A549 (cell line): ENCODE measurements at regions not wholly inside any gene's neighbourhood (a gene's known extent, or its start where the extent isn't known, plus 50 kb on each side); places are given as distances from the start of the nearest gene placed in this dataset.

Experiments used
- ATAC-seq, 2 experiments: fragments of 200-7000 bp in 1 of 2; fragments of >200 bp in 1 of 2; cut with Nextera tagmentation in 1 of 2; cut with Tn5 transposase in 1 of 2; 3 replicates each; pipeline versions ENCODE4 v1.8.0 to v1.9.1; 2018 to 2020; ENCODE audit warnings: mild to moderate bottlenecking in 1 of 2, moderate library complexity in 1 of 2
- CTCF ChIA-PET: fragments of 300-600 bp; sonication (Branson Sonifier 250); formaldehyde crosslinking; extraction: SDS; loops from one replicate; lab custom pipeline; 2021; ENCODE audit warnings: antibody characterized with exemption, inconsistent platforms; lab: Yijun Ruan, JAX
- POLR2A ChIA-PET: fragments of 350-600 bp; formaldehyde crosslinking; extraction: SDS; loops from one replicate; lab custom pipeline; 2021; ENCODE audit warnings: antibody characterized with exemption, inconsistent platforms; lab: Yijun Ruan, JAX
- DNase-seq, 2 experiments: peaks; one replicate each; pipeline versions ENCODE4 v3.0.0 to v3.0.0-alpha.2; 2011 to 2016; ENCODE audit warnings: low read depth in 1 of 2, low spot score in 1 of 2
- FAIRE-seq: peaks from 2 replicates; lab custom pipeline; 2011; peaks lifted over from hg19 to GRCh38; lab: Jason Lieb, UNC
- H3K27ac ChIP-seq, 2 experiments: fragments of >200 bp; sonication (Bioruptor Twin); formaldehyde crosslinking; 3 replicates each; pipeline ENCODE4 v1.5.1; 2016 to 2017
- H3K4me1 ChIP-seq: fragments of >200 bp; sonication (Bioruptor Twin); formaldehyde crosslinking; 3 replicates; pipeline ENCODE4 v1.6.1; 2016
- H3K4me2 ChIP-seq: fragments of >200 bp; sonication (Bioruptor Twin); formaldehyde crosslinking; 3 replicates; pipeline ENCODE4 v1.6.1; 2016
- H3K4me3 ChIP-seq: fragments of >200 bp; sonication (Bioruptor Twin); formaldehyde crosslinking; 3 replicates; pipeline ENCODE4 v1.5.1; 2016
- H3K9me3 ChIP-seq: fragments of >200 bp; sonication (Bioruptor Twin); formaldehyde crosslinking; 3 replicates; pipeline ENCODE4 v1.6.1; 2016
- ATOH8 ChIP-seq: fragments of 250-450 bp; sonication (Bioruptor Pico); IDR thresholded peaks from 2 replicates; pipeline ENCODE4 v1.5.0; 2020; ENCODE audit warnings: low read depth, mild to moderate bottlenecking, moderate library complexity
- BCL3 ChIP-seq: fragments of >200 bp; sonication (Bioruptor Twin); formaldehyde crosslinking; IDR thresholded peaks from 3 replicates; pipeline ENCODE4 v1.6.1; 2016
- CBX2 ChIP-seq: fragments of 200-600 bp; sonication (generic); IDR thresholded peaks from 2 replicates; pipeline ENCODE4 v1.6.1; 2016; ENCODE audit warnings: low read depth, mild to moderate bottlenecking, borderline replicate concordance
- E2F6 ChIP-seq: IDR thresholded peaks from 2 replicates; pipeline ENCODE4 v1.6.1; 2012; ENCODE audit warnings: low read depth, borderline replicate concordance
- EHMT2 ChIP-seq: fragments of 200-600 bp; sonication (generic); IDR thresholded peaks from 2 replicates; pipeline ENCODE4 v1.6.1; 2016; ENCODE audit warnings: antibody characterized with exemption, low read depth, mild to moderate bottlenecking, moderate library complexity
- ELK1 ChIP-seq: fragments of 150-350 bp; IDR thresholded peaks from 2 replicates; pipeline ENCODE4 v1.6.1; 2014; ENCODE audit warnings: low read depth, mild to moderate bottlenecking, low read length
- EP300 ChIP-seq, 2 experiments: fragments of >200 bp; sonication (Bioruptor Twin); formaldehyde crosslinking; IDR thresholded peaks; 2 replicates in 1 of 2; 3 replicates in 1 of 2; pipeline ENCODE4 v1.6.1; 2016 to 2017
- HES2 ChIP-seq: fragments of >200 bp; sonication (Bioruptor Twin); formaldehyde crosslinking; IDR thresholded peaks from 2 replicates; pipeline ENCODE4 v1.6.1; 2016
- HMGXB4 ChIP-seq: fragments of 250-450 bp; sonication (Bioruptor Pico); IDR thresholded peaks from 2 replicates; pipeline ENCODE4 v1.5.0; 2021; ENCODE audit warnings: mild to moderate bottlenecking, moderate library complexity, borderline replicate concordance
- HOXB13 ChIP-seq: fragments of 250-450 bp; sonication (Bioruptor Pico); IDR thresholded peaks from 2 replicates; pipeline ENCODE4 v1.5.0; 2020; ENCODE audit warnings: low read depth, mild to moderate bottlenecking, moderate library complexity
- JUN ChIP-seq, 2 experiments: fragments of >200 bp; sonication (Bioruptor Twin); formaldehyde crosslinking; IDR thresholded peaks; 2 replicates in 1 of 2; 3 replicates in 1 of 2; pipeline ENCODE4 v1.6.1; 2016 to 2017
- MYC ChIP-seq: IDR thresholded peaks from 2 replicates; pipeline ENCODE4 v1.6.1; 2012; ENCODE audit warnings: mild to moderate bottlenecking, inconsistent platforms, low read length, improper control_type of control experiment, borderline replicate concordance
- NPAS2 ChIP-seq: fragments of 250-450 bp; sonication (Bioruptor Pico); IDR thresholded peaks from 2 replicates; pipeline ENCODE4 v1.8.0; 2022; ENCODE audit warnings: mild to moderate bottlenecking, moderate library complexity, borderline replicate concordance
- NR3C1 ChIP-seq: fragments of >200 bp; sonication (Bioruptor Twin); formaldehyde crosslinking; IDR thresholded peaks from 3 replicates; pipeline ENCODE4 v1.6.1; 2017
- POLR2A ChIP-seq: IDR thresholded peaks from 2 replicates; pipeline ENCODE4 v1.6.1; 2012; ENCODE audit warnings: mild to moderate bottlenecking, low read length
- POLR2AphosphoS2 ChIP-seq: conservative IDR thresholded peaks from 2 replicates; pipeline ENCODE4 v1.6.1; 2012; ENCODE audit warnings: low read length, improper control_type of control experiment, inconsistent platforms
- RAD21 ChIP-seq, 2 experiments: fragments of >200 bp in 1 of 2; sonication (Bioruptor Twin) in 1 of 2; formaldehyde crosslinking in 1 of 2; IDR thresholded peaks in 1 of 2; conservative IDR thresholded peaks in 1 of 2; 2 replicates in 1 of 2; 3 replicates in 1 of 2; pipeline ENCODE4 v1.6.1; 2012 to 2018; ENCODE audit warnings: inconsistent platforms in 1 of 2
- REST ChIP-seq: fragments of 200-600 bp; sonication (generic); IDR thresholded peaks from 2 replicates; pipeline ENCODE4 v1.6.1; 2016; ENCODE audit warnings: antibody characterized with exemption, mild to moderate bottlenecking, moderate library complexity
- RNF2 ChIP-seq: fragments of 200-600 bp; sonication (generic); IDR thresholded peaks from 2 replicates; pipeline ENCODE4 v1.6.1; 2016; ENCODE audit warnings: low read depth, mild to moderate bottlenecking, antibody characterized with exemption, moderate library complexity, borderline replicate concordance
- TP53 ChIP-seq: fragments of 250-450 bp; sonication (Bioruptor Pico); IDR thresholded peaks from 2 replicates; pipeline ENCODE4 v1.5.0; 2021; ENCODE audit warnings: mild to moderate bottlenecking, moderate library complexity
- WGBS: methylation state at CpG from one replicate; pipeline ENCODE4 v1.1.6; 2017; ENCODE audit errors: missing lambda C conversion rate; 5-methylcytosine and 5-hydroxymethylcytosine counted together

- no peak overlapping the region for H3K4me3 ChIP-seq
- POLR2A ChIA-PET: no interaction called here
- DNase-seq (no peak), ATAC-seq (no peak), FAIRE-seq (no peak)
- no peaks in the 10 kb centered on the region for H3K4me1 ChIP-seq
- TF ChIP-seq POLR2AphosphoS2: no peak
- H3K4me2 ChIP-seq: no peak overlapping the region
- no peak overlapping the region for H3K27ac ChIP-seq
- CTCF ChIA-PET: no interaction called here
- no peaks in the 10 kb centered on the region for H3K9me3 ChIP-seq
- 22% methylated on average over 5 of the region's 5 CpGs for WGBS
Observed at GRCh38 chr5:52674815-52675545, 112.7 kb upstream of the ITGA1 start.

- FAIRE-seq: no peak
- H3K4me2 ChIP-seq: no peak overlapping the region
- no peak for TF ChIP-seq EP300 (IDR thresholded peaks at IDR 0.05)
- TF ChIP-seq RNF2: no peak
- TF ChIP-seq HMGXB4 (CRISPR knock-in tag): no peak
- no peak for TF ChIP-seq MYC
- TF ChIP-seq ATOH8 (CRISPR knock-in tag): no peak
- TF ChIP-seq TP53: no peak
- no peak for TF ChIP-seq EHMT2
- no peak for TF ChIP-seq JUN (IDR thresholded peaks at IDR 0.05)
- no peak for TF ChIP-seq HOXB13 (CRISPR knock-in tag)
- no peak for TF ChIP-seq POLR2AphosphoS2
- no peaks in the 10 kb centered on the region for H3K4me1 ChIP-seq
- 50% methylated on average over 7 of the region's 7 CpGs for WGBS
- POLR2A ChIA-PET: no interaction called here
- ATAC-seq: no peak
- CTCF ChIA-PET: no interaction called here
- H3K27ac ChIP-seq: no peak overlapping the region
- H3K9me3 ChIP-seq: no peaks in the 10 kb centered on the region
- no peak for DNase-seq
- no peak overlapping the region for H3K4me3 ChIP-seq
Observed at GRCh38 chr5:52682492-52682891, 105.2 kb upstream of the ITGA1 start.

- ChIA-PET CTCF (no interaction called here), POLR2A (no interaction called here)
- FAIRE-seq (no peak), ATAC-seq (no peak), DNase-seq (no peak)
- no peaks in the 10 kb centered on the region for H3K9me3 ChIP-seq
- no peak overlapping the region for H3K4me2 ChIP-seq
- H3K27ac ChIP-seq: no peak overlapping the region
- no peak overlapping the region for H3K4me3 ChIP-seq
- H3K4me1 ChIP-seq: no peaks in the 10 kb centered on the region
- 2% methylated on average over 1 of the region's 1 CpG for WGBS
- TF ChIP-seq CBX2 (no peak), NPAS2 (CRISPR knock-in tag) (no peak), POLR2AphosphoS2 (no peak), E2F6 (no peak), BCL3 (no peak), RAD21 (conservative IDR thresholded peaks at IDR 0.05 in 1 of 2, IDR thresholded peaks at IDR 0.05 in 1 of 2) (no peak), ELK1 (no peak), REST (no peak), HES2 (no peak), POLR2A (no peak), NR3C1 (no peak), TP53 (no peak)
Observed at GRCh38 chr5:52684051-52684450, 103.7 kb upstream of the ITGA1 start.
